ENCODE measurements at regions not wholly inside any gene's neighbourhood (a gene's known extent, or its start where the extent isn't known, plus 50 kb on each side); places are given as distances from the start of the nearest gene placed in this dataset.

DNA sequence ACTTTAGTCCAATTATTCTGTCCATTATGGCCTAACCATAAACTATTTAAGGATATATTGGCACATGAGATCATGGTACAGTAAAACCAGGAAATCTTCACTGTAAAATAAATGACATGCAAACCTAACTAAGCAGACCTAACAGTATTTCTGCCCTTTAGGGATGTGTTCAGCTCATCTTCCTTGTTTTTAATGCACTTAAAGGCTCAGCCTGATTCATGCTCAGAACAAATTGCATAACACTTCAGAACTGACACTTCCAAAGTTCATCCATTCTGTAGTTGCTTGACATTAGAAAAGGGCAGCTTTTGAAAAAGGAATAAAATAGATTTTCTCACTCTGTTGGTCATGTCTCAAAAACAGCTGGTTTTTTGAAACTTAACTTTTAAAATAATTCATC lies 708.5 kb downstream of the C12orf50 start:
- no peak for DNase-seq

DNA sequence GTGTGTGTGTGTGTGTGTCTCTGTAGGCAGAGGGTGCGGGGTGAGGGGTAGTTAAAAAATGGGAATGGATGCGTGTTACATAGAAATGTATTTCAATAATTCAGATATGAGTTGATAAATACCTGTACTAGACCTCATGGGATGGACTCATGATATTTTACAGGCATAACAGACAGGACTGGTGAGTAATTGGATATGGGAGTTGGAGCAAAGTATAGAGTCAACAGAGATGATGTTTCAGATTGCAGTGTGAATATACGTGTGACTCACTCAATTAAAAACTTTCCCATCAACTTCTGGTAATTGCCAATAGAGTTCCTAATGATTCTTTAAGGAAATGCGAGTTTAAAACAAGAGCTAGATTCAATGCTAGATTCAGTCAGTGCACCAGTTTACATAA lies 711.9 kb downstream of the C12orf50 start:
- DNase-seq: no peak

DNA sequence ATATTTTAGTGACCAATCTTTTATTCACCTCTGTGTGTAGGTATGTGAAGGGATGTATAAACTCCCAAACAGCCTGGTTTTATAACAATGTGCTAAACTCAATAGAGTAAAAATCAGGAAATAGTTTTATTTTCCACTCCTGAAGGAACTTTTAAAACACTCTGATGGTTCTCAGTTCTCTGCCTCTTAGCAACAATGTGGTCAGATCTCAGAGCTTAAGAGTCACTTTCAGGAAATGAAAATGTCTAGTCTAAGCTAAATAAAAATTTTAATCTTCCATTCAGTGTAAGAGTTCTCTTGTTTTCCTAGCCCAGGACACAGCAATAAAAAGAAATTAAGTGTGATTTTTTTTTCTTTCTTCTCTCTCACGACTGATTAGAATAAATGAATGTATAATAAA lies 718.0 kb downstream of the C12orf50 start:
- no peak for DNase-seq

DNA sequence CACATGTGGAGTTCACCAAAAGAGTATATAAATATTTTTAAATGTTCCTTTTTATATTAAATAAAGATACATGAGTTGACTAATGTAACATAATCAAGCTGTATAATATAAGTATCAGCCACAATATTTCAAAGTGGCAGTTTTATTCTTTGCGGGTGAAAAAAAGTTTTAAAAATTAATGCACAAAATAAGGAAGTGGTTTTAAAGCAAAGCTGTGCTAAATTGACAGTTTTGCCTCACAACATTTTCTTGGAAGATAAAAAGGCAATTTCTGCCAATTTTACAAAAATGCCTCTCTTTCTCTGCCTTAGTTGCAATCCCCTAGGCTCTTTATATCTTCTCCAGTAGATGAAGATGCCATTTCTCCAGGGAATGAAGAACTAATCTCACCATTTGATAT lies 719.1 kb downstream of the C12orf50 start:
- no peak for DNase-seq

DNA sequence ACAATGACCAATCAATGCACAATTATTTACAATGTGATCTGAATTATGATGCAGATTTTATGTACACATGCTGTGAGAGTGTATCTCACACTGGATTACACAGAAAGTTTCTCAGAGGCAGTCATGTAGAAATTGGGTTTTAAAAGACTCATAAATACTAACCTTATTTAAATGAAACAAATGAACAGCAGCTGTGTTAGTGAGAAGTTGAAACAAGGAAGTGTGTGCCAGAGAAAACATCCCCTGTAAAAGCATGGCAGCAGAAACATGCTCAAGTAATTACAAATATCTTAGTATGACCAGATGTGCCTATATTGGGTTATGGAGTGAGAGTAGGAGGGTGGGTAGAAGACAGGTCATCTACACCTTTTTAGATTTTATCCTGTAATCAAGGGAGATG lies 723.7 kb downstream of the C12orf50 start:
- no peak for DNase-seq

DNA sequence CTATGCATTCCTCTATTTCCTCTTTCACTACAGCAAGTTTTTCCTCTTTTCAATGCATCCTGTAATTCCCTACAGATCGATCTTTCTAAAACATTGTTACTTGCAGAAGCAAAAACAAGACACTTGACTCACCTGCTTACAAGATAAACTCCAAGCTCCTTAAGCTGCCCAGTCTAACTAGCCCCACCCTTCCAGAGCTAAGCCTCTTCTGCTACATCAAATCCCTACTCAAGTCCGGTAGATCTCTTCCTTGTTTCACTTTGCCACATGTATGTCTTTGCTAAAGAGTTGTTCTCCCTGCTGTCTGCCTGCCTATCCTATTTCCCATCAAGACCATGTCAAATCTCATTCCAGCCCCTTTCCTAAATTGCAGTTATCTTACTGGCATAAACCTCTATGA lies 724.8 kb downstream of the C12orf50 start:
- no peak for DNase-seq

DNA sequence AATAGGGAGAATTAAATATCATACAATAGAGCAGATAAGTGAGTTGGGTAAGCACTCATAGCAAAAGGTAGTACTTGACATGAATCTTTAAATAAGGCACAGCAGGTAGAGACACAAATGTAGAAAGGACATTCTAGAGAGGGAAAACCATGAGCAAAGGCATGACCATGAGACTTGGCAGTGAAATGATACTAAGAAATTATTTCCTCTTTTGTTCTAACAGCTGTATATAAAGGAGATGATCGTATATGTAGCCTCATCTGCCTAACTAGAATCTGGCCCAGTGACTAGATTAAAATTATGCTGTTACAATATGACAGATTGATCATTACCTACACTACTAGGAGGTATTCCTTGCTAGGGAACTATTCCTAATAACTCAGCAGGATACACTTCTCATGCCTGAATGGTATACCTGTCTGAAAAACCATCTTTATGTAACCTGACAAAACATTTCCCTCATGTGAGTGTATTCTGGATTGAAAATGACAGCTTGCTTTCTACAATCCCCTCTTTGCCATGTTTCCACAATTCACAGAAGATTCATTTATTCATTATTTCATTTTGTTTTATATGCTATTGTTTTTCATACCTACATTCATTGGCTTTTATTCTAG lies 725.7 kb downstream of the C12orf50 start:
- no peak for DNase-seq

DNA sequence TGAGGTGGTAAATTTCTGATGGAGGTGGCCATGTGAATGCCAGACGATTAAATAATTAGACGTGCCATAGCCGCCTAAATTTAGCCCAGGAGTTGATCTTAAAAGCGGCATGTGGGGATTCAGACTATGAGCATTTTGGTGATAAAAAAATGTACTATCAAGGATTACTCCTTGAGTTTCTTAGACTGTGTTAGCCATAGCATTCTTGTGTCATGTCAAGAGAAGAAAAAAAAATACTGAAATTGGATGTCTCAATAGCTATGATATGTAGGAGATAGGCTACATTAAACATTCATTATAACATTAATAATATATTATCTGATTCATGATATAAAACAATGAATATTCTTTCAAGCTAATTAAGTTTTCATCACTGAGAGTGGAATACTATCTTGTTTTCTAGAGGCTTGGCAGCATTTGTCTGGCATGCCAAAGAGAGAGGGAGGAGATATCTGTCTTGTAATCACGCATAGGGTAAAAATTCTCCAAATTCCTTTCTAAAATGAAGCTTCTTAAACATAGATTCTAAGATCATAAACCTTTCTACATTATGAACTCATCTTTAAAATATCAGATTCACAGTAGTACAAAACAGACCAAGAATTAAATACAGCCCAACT lies 727.0 kb downstream of the C12orf50 start:
- DNase-seq: no peak

DNA sequence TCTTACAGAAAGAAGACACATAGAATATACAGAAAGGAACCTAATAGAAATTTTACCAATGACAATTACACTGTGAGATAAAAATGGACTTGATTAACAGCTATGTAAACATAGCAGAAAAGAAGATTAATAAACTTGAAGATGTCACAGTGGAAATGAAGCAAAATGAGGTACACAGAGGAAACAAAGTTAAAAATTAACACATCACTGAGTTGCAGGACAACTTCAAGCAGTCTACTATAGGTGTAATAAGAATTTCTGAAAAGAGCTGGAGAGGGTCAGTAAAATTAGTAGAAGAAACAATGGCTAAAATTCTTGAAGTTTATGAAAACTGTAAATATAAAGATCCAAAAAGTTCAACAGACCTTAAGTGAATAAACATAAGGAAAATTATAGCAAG lies 738.7 kb downstream of the C12orf50 start:
- DNase-seq: no peak

DNA sequence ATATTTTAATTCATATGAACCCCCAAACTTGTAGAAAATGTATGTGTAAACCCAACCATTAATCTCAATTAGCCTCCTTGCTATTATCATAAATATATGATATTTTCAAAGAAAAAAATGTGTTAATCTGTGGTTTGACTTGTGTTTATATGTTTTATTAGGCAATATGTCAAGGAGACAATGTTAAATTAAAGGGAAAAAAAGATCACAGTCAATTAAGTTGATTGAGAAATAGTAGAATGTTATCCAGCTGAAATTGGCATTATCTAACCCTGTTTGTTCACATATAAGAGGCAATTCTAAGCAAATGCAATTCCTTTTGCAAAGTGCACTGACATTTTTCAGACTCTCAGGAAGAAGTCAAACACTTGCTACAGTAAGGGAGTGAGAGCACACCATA lies 745.3 kb downstream of the C12orf50 start:
- DNase-seq: no peak

DNA sequence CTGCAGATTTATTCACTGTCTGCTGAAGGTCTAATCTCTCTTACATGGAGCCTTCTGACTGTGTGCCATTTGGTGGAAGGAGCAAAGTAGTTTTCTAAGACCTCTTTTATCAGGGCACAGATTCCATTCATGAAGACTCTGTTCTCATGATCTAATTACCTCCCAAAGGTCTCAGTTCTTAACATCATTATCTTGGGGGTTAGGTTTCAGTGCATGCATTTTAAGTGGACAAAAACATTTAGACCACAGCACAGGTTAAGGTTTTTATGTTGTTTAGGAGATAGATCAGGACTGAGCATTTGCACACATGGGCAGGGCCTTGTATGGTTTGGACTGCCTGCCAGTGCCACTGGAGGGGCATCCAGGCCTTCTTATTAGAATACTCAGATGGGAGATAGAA lies 746.1 kb downstream of the C12orf50 start:
- DNase-seq: no peak

DNA sequence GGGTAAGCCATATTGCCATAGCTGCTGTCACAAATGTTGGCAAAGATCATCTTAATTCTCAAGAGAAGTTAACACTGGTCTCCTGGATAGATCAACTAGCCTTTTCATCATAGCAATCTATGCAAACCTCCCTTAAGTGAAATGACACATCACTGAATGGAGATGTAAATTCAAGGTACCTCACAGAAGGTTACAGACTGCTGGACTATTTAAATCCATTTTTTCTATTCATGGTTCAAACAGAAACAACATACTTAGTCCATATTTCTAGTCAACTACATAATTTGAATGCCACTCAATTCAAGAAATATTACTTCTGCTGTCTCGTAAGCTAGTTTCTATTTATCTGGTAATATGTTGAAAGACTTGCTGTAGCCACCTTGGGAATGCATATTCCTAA lies 748.3 kb downstream of the C12orf50 start:
- DNase-seq: no peak

DNA sequence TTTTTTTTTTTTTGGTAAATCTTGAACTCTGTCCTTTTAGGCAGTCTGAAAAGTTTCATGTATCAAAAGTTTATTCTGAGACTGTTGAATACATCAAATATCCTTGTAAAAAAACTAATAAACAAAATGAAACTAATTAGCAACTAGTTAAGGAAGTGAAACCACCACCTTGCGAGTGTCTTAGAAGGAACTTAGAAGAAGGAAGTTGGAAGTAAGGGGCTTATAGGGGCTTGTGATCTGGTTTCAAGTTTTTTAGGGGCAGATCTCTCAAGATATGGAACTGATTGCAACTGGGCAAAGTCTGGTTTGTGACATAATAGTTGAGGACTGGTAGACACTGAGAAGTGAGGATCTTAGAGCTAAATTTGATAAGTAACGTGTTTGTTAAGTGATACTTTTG lies 748.8 kb downstream of the C12orf50 start:
- no peak for DNase-seq

DNA sequence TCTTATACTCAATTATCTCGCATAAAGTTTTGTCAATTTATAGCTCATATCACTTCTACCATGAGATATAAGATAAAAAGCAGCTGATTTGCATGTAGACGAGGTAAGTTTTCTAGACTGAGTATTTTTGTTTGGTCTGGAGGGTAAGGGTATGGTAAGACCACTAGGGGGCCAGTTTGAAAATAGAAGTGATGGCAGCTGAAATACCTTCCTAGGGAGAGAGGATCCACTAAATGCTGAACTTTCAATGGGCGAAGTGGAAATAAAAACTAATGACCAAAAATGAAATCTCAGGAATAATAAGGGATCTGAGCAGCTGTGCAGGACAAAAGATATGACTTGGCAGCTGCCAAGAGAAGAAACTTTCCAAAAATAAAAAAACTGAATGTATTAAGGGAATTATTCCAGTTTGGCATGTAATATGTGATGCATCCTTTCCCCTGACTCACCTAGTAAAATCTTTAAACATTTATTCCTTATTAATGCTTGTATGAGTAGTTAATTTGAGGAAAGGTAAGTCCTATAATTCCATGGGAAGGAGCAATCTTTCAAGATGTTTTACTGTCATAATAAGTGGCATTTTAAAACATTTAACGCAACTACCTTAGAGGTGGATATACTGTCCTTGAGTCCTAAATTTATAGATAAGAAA lies 754.5 kb downstream of the C12orf50 start:
- DNase-seq: no peak

DNA sequence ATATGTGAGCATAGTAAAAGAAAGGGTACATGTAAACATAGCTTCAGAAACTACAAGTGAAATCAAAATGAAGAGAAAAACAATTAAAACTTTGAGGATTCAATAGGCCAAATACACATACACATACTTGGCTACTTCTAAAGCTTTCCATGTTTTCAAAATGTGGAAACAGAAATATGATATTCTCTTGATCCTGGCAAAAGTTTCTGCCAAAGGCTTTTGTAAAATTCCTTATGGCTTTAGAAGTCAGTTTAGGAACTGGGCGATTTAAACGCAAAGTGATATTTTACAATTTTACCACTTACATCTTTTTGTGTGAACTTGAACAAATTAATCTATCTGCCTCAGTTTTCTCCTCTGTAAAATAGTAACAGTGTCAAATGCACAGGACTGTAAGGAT lies 756.4 kb downstream of the C12orf50 start:
- no peak for DNase-seq

DNA sequence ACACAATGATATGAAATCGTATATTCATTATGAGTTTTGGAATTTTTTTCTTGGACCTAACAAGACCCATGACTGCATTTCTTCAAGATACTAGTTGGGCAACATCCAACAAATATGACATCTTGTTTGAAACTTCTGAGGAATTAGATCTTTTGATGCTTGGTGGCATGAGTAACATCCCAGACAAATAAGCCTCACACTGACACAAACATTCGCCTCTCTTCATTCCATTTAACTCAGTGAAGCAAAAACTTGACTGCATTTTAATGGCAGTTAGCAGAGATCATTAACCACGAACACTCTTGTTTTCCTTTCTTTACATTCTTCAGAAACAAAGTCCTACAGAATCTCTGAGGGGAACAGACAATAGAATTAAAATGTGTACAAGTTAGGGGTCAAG lies 758.3 kb downstream of the C12orf50 start:
- no peak for DNase-seq

DNA sequence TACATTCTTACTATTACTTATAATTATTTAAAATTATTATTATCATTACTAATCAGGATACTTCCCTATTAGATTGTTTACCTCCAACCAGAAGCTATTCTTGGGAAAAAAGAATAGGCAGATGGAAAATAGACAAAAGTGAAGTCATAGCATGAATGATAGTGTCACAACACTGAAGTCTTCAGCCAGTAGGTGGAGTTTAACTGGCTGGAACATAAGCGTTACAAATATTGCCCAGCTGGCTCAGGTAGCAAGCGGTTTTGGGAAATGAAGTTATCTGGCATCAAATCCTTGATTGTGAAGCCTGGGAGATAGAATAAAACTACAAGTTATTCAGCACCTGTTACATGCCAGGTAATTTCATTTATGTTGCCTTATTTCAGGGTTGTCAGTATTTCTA lies 762.9 kb downstream of the C12orf50 start:
- DNase-seq: no peak

DNA sequence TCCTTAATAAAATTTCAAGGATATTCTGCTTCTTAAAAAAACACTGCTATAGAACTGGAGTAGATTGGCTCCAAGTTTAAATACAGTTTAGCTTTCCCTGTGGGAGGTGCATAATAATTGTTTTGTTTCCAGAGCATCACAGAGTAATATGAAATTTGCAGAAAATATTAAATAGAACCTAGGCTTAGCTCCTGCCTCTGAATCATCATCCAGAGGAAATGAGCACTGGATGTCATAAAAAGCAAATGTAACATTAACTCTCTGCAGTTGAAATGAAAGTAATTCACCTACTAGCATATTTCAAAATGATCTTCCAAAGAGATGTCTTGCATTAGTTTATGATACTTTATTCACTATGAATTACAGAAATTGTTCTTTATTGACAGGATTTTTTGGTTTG lies 769.8 kb downstream of the C12orf50 start:
- DNase-seq: no peak

DNA sequence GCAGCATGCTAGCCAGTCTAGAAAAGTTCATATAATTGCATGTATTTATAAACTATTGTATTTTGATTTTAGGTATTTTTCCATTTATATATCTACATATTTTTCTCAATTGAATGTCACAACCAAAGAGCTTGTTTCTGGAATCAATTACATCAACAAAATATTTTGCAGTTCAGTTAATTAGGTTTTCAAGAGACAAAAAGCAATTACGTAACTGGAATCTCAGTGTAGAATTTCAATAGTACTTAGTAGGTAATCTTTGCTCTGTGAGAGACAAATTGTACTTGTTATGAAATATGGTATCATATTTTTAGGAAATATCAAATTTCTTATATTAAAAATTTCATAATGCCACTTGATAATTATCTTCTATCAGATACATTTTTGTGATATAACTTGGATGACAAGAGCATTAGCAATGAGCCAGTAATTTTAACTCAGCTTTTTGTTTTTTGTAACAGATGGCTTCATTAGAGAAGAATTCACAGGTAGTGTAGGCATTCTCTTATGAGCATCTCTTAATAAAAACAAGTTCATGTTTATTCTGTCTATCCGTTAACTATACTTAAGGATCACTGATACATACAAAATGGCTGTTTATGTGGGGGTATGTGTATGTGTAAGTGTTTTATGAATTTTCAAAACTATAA lies 774.7 kb downstream of the C12orf50 start:
- DNase-seq: no peak

DNA sequence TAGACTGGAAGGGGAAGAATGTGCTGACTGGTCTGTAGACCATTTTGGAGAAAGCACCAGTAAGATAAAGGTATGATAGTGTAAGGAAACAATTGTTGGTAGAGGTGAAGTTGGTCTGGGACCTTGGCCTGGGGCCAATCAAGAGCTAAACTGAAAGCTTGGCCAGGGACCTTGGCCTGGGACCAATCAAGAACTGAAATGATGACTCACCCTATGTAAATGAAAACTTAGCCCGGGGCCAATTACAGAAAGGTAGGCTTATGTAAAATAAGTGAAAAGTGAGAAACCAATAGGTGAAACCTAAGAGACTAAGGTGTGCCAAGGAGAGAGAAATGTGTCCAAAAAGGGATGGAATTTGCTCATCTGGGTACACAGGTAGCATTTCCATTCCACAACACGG lies 776.0 kb downstream of the C12orf50 start:
- no peak for DNase-seq

DNA sequence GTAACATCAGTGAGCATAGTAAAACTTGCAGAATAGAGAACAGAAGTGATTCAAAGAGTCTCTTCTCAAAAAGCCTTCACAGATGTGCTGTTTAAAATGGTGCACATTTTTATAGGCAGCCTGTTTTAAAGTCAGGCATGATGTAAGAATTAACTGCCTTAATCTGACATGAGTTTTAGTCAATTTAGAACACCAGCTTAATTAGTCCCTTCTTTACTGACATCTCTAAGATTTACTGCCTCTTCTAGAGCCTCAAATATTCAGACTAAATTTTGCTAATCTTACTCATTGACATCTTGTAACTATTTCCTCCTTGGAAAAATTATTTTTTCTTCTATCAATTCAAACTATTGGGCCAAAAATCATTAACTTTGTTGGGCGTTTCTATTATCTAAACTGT lies 782.5 kb downstream of the C12orf50 start:
- no peak for DNase-seq

DNA sequence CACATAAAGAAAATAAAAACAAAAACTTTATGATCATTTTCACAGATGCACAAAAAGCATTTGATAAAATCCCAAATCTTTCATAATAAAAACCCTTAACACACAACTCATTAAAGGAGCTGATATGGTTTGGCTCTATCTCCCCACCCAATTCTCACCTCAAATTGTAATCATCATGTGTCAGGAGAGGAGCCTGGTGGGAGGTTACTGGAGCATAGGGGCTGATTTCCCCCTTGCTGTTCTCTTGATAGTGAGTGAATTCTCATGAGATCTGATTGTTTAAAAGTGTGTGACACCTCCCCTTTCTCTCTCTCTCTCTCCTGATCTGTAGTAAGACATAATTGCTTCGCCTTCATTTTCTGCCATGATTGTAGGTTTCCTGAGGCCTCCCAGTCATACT lies 790.7 kb downstream of the C12orf50 start:
- DNase-seq: no peak

DNA sequence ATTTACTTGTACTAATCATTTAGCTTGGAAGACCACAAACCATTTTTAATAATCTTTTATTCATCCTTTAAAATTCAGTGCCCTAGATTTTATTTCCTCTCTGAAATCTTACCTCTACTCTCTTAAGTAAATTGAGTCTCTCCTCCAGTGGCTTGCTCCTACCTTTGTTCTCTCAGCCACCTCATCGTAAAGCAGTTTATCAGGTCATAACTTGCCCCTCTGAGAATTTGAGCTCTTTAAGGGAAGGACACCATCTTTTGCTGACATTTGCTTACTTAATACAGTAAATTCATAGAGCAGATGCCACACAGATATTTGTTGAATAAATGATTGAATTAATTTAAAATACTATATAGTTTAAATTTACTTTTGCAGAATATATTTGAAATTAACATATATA lies 794.3 kb downstream of the C12orf50 start:
- DNase-seq: no peak

DNA sequence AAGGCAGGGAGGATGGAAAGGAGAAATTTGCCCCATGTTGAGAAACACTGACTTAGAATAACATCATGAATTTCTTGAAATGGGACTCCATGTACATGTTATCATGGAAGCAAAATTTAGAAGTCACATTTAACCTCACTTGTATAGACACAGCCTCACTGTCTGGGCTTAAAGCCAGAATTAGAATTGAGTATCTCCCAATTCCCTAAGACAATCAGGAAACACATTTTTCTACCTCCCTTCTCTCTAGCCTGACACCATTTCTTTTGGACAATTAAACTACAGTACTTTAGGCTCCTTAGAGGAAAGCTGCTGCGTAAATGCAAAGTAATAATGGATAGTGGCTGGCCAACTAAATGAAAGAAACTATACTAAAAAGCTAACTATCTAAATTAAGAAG lies 795.5 kb downstream of the C12orf50 start:
- no peak for DNase-seq
